NCI-H2107 (cell line): ENCODE measurements at regions not wholly inside any gene's neighbourhood (a gene's known extent, or its start where the extent isn't known, plus 50 kb on each side); places are given as distances from the start of the nearest gene placed in this dataset.
"Not testable (repeated sequence)": the region's sequence is repeated elsewhere in the genome, so short reads cannot be mapped to it uniquely, and the experiment has no call there.

ENCODE experiments used
- DNase-seq: peaks from one replicate; lab custom pipeline; 2025; lab: John Stamatoyannopoulos, UW

DNA sequence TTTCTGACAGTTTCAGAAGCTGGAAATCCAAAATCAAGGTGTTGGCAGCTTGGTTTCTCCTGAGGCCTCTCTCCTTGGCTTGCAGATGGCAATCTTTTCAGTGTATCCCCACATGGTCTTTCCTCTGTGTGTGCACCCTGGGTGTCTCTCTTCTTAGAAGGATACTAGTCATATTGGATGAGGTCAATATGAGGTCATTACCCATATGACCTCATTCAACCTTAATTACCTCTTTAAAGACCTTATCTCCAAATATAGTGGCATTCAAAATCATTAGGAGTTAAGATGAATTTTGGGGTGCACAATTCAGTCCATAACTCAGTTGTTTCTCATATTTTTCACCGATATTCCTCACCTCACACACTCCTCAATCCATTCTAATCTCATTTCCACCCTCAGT, 92.4 kb upstream of the TGM3 start:
- DNase-seq, result no peak

DNA sequence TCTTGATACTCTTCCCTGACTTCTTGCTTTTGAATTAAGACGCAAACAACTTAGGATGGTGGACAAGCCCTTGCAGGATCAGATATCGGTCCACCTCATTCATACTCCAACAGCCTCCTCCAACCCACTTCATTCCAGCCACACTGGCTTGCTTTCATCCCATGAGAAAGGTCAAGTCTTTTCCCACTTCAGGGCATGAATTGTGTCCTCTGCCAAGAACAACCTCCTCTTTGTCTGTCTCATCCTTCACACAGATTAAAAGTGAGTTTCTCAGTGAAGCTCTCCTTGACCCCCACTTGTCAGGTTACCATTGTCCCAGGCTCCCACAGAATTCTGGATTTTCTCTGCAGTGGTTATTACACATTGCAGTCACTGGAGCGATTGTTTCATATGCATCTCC, 91.8 kb upstream of the TGM3 start:
- no peak for DNase-seq

DNA sequence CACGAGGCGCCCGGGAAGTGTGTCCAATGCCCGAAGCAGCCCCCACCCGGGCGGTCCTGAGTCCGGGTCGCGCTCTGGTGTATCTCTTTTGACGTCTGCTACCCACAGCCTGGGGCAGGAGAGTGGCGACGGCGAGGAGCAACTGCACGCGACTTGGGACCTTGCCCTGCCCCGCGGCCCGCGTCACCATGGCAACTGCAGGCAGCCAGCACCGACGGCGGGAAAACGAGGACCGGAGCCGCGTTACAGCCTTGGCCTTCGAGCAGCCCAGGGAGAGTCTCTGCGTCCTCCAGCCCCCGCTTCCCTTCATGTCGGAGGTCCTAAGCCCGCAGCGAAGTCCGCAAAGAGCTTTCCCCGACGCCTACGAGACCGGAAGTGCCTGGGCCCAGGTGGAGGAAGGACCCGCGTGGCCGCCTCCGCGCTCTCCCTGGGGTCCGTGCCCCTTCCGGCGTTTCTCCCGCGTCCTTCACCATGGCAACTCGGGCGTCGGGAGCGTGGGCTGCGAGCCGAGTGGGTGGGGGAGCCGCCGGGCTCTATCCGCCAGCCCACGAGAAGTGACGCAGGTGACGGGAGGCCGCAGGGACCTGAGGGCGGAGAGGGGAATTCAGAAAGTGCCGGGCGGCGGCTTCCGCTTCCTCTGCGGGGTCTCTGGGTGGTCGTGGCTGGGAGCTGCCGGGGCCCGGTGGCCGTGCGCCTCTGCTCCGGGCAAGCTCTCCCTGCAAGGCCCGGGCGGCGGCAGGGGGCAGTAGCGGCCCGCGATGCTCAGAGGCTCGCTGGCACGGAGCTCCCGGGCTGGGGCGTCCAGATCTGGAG, 88.6 kb upstream of the TGM3 start:
- peak; percentile 10 for DNase-seq

DNA sequence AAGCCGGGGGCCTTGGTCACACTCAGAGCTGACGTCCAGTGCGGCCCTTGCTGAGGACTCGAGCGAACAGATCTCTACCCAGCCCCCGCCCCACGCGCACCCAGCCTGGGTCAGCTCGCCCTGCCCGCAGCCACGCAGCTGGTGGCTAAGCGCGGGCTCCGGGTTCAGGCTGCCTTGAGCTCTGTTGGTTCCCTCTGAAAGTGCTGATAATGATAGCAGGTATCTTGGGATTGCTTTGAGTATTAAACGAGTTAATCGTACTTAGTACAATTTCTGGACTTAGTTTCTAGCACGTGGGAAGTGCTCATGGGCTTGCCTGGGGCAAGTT, 88.1 kb upstream of the TGM3 start:
- DNase-seq, result no peak

DNA sequence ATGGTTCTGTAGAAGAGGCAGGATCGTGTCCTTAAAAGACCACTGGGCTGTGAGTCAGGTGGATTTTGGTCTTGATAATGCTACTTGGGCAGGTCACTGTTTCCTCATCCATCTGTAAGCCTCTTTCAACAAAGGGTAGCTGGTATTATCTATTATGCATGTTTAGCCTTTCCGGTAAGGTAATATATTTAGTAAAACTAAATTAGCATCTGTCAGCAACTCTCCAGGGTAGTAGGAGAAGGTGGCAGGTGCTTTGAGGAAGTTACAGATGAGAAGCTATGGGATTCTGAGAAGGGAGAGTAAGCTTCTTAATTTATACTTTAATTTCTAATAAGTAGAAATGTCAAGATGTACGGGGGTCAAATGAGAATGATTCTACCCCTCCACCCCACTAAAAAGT, 86.9 kb upstream of the TGM3 start:
- no peak for DNase-seq

DNA sequence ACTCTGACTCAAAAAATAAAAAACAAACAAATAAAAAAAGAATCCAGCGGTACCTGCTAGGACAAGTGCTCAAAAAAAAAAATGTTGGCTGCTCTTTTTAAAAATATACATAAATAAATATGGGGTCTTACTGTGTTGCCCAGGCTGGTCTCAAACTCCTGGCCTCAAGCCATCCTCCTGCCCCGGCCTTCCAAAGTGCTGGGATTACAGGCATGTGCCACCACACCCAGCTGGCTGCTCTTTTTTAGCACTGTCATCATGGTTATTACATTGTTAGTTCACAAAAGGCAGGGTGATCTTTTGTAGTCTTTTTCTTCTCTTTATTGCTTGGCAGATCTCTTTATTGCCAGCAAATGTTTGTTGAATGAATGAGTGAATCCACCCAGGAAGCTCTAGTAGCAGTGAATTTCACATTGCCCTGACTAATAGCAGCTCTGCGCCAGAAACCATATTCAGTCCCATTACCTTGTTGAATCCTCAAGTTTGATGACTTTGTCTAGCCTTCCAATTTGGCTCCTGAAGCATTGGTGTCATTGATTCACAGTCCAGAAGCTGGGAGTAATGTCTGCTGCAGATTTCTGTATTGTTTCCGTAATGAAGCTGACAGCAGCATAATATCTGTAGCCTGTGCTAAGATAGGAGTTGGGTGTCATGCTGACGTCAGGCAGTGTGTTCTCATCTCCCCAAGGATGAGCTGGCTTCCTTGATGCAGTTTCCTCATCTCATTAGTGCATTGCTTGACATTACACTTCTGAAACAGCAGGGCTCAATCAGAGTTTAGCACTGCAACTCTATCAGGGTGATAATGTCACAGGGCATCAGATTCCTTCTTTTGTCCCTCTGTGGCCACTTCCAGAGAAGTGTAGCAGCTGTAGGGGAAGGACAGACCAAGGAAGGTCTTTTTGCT, 84.9 kb upstream of the TGM3 start:
- no peak for DNase-seq

DNA sequence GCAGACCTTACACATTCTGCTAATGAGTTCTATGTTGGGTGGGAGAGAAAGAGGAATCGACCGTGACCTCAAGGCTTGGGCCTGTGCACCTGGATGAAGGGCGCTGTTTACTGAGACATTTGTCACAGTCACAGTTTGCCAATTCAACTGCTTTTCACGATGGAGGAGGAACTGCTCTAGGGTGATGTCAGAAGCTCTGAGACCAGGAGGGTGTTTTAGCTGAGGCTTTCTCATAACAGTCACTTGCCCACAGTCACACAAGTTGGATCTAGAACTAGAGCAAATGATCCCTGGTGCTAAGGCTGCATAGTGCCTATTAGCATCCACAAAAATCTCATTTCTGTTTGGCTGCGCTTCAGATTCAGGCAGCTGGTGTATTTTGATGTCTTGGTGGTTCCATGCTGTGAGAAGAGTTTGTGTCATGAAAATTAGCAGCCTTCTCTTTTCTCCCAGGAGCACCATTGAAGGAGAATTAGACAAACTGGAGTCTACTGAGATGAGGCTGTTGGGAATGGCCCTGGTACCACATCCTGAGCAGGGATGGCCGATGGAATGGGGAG, 83.3 kb upstream of the TGM3 start:
- no peak for DNase-seq

DNA sequence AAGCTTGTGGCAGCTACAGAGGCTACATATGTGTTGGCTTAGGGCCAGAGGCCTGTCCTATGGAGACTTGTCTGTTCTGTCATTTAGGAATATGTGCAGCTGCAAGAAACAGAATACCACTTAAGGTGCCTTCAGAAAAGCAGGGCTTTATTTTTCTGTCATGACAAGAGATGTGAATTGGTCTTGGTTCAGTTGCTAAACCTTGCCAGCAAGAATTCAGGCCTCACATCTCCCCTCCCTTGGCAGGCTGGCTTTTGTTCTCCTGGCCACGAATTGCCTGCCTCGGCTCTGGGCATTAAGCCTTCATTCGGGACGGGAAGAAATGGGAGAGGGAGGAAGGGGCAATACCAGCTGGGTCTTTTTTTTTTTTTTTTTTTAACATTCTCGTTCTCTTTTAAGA, 82.4 kb upstream of the TGM3 start:
- no peak for DNase-seq

DNA sequence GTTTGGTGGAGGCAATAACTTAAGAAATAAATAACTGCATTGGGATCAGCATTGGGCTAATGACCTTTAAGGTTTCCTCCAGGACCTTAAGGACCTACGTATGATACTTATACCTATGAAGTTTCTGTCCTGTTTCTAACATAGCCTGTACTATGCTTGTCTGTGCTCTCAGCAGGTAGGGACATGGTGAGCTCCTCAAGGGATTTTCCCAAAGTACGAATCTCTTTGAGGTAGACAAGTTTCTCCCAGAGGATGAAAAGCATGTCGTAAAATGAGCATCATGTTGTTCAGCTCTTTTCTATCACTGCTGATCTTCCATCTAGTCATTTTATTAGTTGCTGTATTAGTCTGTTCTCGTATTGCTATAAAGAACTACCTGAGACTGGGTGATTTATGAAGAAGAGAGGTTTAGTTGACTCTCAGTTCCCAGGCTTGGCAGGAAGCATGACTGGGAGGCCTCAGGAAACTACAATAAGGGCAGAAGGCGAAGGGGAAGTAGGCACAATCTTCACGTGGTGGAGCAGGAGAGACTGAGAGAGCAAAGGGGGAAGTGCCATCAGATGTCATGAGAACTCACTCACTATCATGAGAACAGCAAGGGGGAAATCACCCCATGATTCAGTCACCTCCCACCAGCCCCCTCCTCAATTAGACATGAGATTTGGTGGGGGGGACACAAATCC, 77.8 kb upstream of the TGM3 start:
- no peak for DNase-seq

DNA sequence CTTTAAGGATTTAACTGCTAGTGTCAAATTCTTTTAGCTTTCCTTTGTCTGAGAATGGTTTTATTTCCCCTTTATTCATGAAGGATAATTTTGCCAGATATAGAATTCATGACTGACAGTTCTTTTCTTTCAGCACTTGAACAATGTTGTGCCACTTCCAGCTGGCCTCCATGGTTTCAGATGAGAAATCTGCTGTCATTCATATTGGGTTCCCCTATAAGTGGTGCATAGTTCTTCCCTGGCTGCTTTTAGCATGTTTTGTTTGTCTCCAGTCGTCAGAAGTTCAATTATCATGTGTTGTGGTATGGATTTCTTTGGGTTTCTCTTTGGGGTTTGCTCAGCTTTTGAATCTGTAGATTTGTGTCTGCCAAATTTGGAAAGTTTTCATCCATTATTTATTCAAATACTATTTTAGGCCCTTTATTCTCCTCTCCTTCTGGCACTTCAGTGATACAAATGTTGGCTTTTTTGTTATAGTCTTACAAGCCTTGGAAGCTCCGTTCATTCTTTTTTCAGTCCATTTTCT, 76.3 kb upstream of the TGM3 start:
- no peak for DNase-seq

DNA sequence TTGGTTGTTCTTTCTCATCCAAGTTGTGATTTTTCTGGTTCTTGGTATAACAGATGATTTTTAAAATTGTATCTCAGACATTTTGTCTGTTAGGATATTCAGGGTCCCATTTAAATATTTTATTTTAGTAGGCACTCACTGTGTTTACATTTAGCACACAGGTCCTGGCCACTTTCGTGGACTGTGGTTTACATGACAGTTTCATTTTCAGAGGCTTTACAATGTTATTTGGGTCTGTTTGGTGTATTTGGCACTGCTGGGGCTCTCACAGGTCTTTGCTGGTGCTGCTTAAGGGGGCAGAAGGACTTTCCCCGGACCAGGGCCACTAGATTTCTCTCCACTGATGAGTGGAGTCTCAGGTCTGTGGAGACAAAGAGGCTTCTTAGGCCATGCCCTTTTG, 75.5 kb upstream of the TGM3 start:
- DNase-seq, result no peak

DNA sequence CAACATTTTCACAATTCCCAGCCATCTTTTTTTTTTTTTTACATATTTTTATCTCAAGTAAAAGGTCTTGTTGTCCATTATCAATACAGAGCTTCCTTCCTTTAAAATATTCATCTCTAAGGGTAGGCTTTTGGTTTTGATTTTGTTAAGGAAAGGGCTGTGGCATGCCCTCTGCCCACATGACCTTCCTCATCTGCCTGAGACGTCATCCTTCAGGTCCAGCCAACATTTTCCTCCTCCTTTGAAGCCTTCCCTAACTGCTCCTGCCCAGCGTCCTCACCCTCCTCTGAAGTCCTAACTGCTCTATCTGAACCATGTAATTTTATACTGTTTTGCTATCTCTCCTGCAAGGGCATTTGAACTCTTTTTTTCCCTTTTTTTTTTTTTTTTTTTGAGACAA, 73.9 kb upstream of the TGM3 start:
- DNase-seq, result no peak

DNA sequence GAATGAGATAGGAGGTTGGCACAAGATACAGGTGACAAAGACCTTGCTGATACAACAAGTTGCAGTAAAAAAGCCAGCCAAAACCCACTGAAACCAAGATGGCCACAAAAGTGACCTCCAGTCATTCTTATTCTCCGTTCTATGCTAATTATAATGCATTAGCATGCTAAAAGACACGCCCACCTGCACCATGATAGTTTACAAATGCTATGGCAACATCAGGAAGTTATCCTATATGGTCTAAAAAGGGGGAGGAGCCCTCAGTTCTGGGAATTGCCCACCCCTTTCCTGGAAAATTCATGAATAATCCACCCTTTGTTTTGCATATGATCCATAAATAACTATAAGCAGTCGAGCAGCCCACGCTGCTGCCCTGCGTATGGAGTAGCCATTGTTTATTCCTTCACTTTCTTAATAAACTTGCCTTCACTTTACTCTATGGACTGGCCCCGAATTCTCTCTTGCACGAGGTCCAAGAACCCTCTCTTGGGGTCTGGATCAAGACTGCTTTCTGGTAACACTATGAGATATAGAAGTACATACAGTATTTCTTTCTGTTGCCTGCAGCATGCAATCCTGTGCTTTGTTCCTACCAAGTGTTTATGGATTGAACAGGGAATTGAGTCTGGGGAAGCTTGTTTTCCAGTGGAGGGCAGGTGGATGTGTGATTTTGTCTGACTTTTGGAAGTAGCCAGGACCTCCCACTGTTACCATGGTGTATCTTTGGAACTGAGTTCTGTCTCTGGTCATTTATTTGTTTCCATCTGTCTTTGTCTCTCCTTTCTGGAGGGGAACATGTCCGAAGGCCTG, 72.0 kb upstream of the TGM3 start:
- no peak for DNase-seq

DNA sequence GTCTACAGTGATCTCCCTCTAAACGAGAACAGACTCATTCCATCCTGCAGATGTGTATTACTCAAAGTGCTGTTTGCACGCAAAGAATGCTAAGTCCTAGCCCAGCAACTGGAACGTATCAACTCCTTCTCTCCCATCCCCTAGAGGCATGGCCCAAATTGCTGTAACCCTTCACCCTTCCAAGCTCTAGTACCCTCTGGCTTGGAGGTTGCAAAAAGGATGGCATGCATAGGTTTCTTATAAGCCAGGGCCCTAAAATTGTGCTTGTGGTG, 71.5 kb upstream of the TGM3 start:
- no peak for DNase-seq

DNA sequence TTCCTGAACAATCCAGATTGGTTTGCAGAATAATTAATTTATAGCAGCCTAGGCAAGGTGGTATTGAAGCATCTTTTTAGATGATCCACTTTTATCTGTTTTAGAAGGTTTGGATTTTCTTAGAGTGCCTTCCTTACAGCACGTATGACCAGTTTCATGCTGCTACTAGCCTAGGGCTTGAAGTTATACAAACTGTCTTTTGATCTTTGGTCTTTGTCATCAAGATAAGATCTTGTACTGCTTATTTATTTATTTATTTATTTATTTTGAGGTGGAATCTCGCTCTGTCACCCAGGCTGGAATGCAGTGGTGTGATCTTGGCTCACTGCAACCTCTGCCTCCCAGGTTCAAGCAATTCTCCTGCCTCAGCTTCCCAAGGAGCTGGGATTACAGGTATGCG, 68.5 kb upstream of the TGM3 start:
- not testable (repeated sequence) for DNase-seq

DNA sequence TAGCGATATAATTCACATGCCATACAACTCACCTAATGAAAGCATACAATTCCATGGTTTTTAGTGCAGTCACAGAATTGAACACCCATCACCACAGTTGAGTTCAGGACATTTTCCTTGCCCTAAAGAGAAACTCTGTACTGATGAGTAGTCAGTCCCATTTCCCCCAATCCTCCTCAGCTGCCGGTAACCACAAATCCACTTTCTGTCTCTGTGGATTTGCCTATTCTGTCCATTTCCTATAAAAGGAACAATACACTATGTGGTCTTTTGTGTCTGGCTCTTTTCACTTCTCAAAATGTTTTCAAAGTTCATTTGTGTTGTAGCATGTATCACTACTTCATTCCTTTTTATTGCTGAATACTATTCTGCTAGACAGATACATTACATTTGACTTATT, 67.9 kb upstream of the TGM3 start:
- no peak for DNase-seq

DNA sequence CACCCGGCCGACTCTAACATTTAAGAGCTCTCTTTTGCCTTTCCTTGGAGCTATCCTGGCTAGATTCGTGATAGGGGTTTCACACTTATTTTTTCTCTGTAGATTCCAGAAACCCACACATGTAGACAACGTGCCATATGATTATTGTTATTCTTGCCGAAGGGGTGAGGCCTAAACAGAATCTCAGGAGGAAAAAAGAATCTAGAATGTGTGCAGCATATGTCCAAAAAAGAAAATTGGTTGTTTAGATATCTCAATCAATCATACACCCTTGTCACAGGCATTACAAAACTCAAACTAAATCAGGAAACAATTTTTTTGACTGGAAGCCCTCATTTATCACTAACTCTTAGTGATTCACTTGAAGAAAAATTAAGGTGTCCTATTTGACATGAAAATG, 66.9 kb upstream of the TGM3 start:
- no peak for DNase-seq

DNA sequence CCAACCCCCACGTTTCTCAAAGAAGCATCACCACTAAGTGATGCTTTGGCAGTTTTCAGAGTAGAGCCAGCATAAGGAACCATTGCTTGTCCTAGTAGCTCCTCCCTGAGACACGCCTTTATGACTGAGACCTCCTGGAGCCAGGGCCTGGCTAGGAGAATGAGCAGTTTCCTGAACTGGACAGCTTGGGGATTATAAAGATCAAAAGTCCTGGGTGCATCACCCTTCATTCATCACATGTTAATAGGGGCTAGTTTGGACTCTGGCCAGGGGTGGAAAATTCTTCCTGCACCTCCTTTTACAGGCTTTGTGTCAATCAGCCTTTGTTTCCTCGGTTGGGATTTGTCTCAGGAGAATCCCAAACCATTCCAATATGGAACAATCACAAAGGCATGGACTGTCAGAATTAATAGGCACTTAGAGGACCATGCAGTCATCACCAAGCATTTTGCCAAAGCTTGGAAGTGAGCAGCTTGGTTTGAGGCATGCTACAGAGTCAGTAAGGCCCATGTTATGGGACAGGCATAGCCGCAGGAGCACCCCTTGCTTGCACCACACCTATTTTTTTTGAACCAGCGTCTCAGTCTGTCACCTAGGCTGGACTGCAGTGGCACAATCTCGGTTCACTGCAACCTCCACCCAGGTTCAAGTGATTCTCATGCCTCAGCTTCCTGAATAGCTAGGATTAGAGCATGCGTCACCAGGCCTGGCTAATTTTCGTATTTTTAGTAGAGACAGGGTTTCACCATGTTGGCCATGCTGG, 64.9 kb upstream of the TGM3 start:
- no peak for DNase-seq

DNA sequence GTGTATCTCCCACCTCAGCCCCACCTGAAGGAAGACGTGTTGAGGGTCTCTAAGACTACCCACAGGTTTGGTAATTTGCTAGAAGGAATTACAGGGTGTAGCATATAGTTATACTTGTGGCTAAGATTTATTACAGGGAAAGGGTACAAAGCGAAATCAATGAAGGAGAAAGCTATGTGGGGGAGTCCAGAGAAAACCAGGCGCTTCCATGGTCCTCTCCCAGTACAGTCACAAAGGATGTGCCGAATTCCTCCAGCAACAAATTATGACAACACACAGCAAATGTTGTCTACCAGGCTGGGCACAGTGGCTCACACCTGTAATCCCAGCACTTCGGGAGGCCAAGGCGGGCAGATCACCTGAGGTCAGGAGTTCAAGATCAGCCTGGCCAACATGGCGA, 64.1 kb upstream of the TGM3 start:
- no peak for DNase-seq

DNA sequence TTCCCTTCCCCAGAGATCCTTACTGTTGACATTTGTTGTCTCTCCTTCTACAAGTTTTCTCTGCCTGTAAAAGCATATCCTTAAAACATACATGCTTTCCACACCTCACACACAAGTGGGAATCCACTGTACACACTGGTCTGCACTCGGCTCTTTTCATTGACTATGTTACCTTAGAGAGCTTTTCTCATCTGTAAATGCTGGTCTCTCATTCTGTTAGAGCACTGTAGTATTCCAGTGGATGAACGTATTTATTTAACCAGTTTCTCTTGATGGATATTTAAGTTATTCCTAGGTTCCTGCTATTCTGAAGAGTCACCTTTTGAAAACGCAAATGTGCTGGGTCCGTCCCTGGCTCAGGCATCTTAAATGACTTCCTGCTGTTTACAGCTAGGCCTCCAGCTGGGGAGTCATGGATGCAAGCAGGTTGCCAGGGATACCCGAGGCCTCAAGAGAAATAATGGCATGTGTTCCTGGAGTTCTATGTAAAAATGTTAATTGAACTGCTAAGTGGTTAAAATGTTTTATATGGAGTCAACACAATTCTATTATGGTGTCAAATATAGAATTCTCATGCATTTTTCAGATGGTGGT, 61.1 kb upstream of the TGM3 start:
- DNase-seq, result peak; percentile 39

DNA sequence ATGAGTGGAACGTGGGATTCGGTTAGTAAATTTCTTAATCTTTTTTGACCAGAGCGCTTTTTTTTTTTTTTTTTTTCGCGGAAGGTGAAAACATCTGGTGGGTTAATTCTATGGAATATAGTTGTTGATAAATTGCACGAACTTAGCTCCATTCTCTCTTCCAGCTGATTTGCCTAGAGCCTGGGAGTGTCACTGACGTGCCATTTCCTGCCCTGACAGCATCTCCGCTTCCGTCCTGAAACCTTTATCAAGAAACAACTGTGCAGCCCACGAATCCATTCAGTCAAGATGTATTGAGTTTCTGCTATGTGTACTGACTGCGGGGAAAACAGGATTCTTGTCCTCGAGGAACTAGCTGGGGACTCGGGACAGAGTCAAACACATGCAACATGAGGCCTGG, 59.5 kb upstream of the TGM3 start:
- DNase-seq, result no peak
